B cell (primary cell): ENCODE measurements at regions not wholly inside any gene's neighbourhood (a gene's known extent, or its start where the extent isn't known, plus 50 kb on each side); places are given as distances from the start of the nearest gene placed in this dataset.

Source experiments
- ATAC-seq: fragments of 200-7000 bp; cut with Tn5 transposase; one replicate; pipeline ENCODE4 v1.10.0; 2021; ENCODE audit warnings: low read depth, mild to moderate bottlenecking, moderate number of reproducible peaks, moderate library complexity
- CTCF ChIA-PET: fragments of 350-600 bp; sonication (Branson Sonifier 250); formaldehyde crosslinking; loops from one replicate; lab custom pipeline; 2021; ENCODE audit warnings: antibody characterized with exemption, inconsistent platforms; lab: Charles Lee
- POLR2A ChIA-PET: fragments of 350-600 bp; sonication (Branson Sonifier 250); formaldehyde crosslinking; loops from one replicate; lab custom pipeline; 2021; ENCODE audit warnings: antibody characterized with exemption; lab: Charles Lee
- DNase-seq: peaks from one replicate; pipeline ENCODE4 v3.0.0; 2013
- H2AFZ ChIP-seq: 2 replicates; pipeline ENCODE4 v1.6.1; 2012; ENCODE audit warnings: mild to moderate bottlenecking, low read depth, low read length; ENCODE audit not compliant: insufficient read depth, poor library complexity, severe bottlenecking
- H3K27ac ChIP-seq, 2 donors: 1 replicate in 1 of 2; 2 replicates in 1 of 2; pipeline ENCODE4 v1.5.1; 2012 to 2013; ENCODE audit warnings: low read length in 2 of 2, mild to moderate bottlenecking in 2 of 2, moderate library complexity in 1 of 2
- H3K27me3 ChIP-seq, 4 experiments: fragments of 200-600 bp in 1 of 4; sonication (generic) in 1 of 4; replicated peaks in 1 of 4; 1 replicate in 2 of 4; 2 replicates in 2 of 4; pipeline versions ENCODE4 v1.6.1 to v1.7.0; 2013 to 2016; ENCODE audit warnings: low read length in 3 of 4, mild to moderate bottlenecking in 2 of 4, mixed read lengths in 1 of 4, moderate library complexity in 1 of 4; ENCODE audit not compliant: insufficient read depth in 4 of 4, control insufficient read depth in 3 of 4; ENCODE audit errors: control extremely low read depth in 1 of 4
- H3K36me3 ChIP-seq, 2 experiments: replicated peaks in 1 of 2; 1 replicate in 1 of 2; 2 replicates in 1 of 2; pipeline versions ENCODE4 v1.6.1 to v1.7.1; 2013; ENCODE audit warnings: low read length in 1 of 2; ENCODE audit not compliant: insufficient read depth in 2 of 2, control insufficient read depth in 1 of 2; ENCODE audit errors: control extremely low read depth in 1 of 2, extremely low read depth in 1 of 2
- H3K4me1 ChIP-seq, 2 donors: fragments of 200-600 bp in 1 of 2; sonication (generic) in 1 of 2; 1 replicate in 1 of 2; 2 replicates in 1 of 2; pipeline versions ENCODE4 v1.5.1 to v1.6.1; 2013 to 2017; ENCODE audit warnings: low read length in 2 of 2; ENCODE audit not compliant: control insufficient read depth in 2 of 2, insufficient read depth in 2 of 2
- H3K4me2 ChIP-seq: replicated peaks from 2 replicates; pipeline ENCODE3; 2012; ENCODE audit warnings: mild to moderate bottlenecking, low read depth, low read length; ENCODE audit not compliant: poor library complexity, severe bottlenecking
- H3K4me3 ChIP-seq, 5 experiments: fragments of 200-600 bp in 1 of 5; sonication (generic) in 1 of 5; 1 replicate in 3 of 5; 2 replicates in 2 of 5; pipeline versions ENCODE4 v1.5.1 to v1.7.0; 2011 to 2016; ENCODE audit warnings: low read length in 4 of 5, mild to moderate bottlenecking in 4 of 5, low read depth in 2 of 5, control low read depth in 1 of 5, moderate library complexity in 1 of 5; ENCODE audit not compliant: insufficient read depth in 1 of 5; ENCODE audit errors: control extremely low read depth in 1 of 5, extremely low read depth in 1 of 5
- H3K79me2 ChIP-seq: fragments of 200-600 bp; sonication (generic); one replicate; pipeline ENCODE4 v1.6.0; 2016; ENCODE audit warnings: low read length; ENCODE audit not compliant: control insufficient read depth, insufficient read depth
- H3K9ac ChIP-seq: fragments of 200-600 bp; sonication (generic); 2 replicates; pipeline ENCODE4 v1.6.1; 2017; ENCODE audit warnings: mild to moderate bottlenecking, low read length, moderate library complexity
- H3K9me3 ChIP-seq, 3 donors: one replicate each; pipeline versions ENCODE4 v1.6.1 to v1.7.1; 2013; ENCODE audit warnings: low read length in 2 of 3; ENCODE audit not compliant: control insufficient read depth in 2 of 3, insufficient read depth in 1 of 3; ENCODE audit errors: control extremely low read depth in 1 of 3
- H4K20me1 ChIP-seq: 2 replicates; pipeline ENCODE4 v1.6.0; 2012; ENCODE audit warnings: mild to moderate bottlenecking, low read length; ENCODE audit not compliant: insufficient read depth, control insufficient read depth, poor library complexity, severe bottlenecking
- H3K27ac Mint-ChIP-seq: one replicate; pipeline ENCODE4 v1.8.0; 2021; ENCODE audit warnings: mixed read lengths
- H3K27me3 Mint-ChIP-seq: one replicate; pipeline ENCODE4 v1.8.0; 2021; ENCODE audit warnings: mixed read lengths
- H3K4me1 Mint-ChIP-seq: one replicate; pipeline ENCODE4 v1.8.0; 2021; ENCODE audit warnings: mixed read lengths
- H3K4me3 Mint-ChIP-seq: one replicate; pipeline ENCODE4 v1.8.0; 2021; ENCODE audit warnings: mixed read lengths
- H3K9me3 Mint-ChIP-seq: one replicate; pipeline ENCODE4 v1.8.0; 2022; ENCODE audit warnings: mixed read lengths; ENCODE audit not compliant: insufficient read depth
- EZH2 ChIP-seq: IDR thresholded peaks from 2 replicates; pipeline ENCODE4 v1.6.1; 2012; ENCODE audit warnings: borderline replicate concordance, low read depth, mild to moderate bottlenecking, moderate library complexity, low read length; ENCODE audit not compliant: insufficient read depth, poor library complexity, severe bottlenecking
- WGBS: methylation state at CpG from one replicate; pipeline ENCODE4 v1.1.5; 2013; ENCODE audit warnings: missing lambda C conversion rate; ENCODE audit not compliant: insufficient coverage; 5-methylcytosine and 5-hydroxymethylcytosine counted together
- intact Hi-C: fragments of 100-400 bp; cut with micrococcal nuclease; formaldehyde crosslinking; loops from one replicate; pipeline ENCODE4 v1.10.0; 2022
- TF ChIP-seq, protein P1 (sequence below): fragments of 200-600 bp; IDR thresholded peaks from one replicate; pipeline ENCODE4 v1.8.0; 2022; ENCODE audit warnings: antibody characterized with exemption, mild to moderate bottlenecking

- Histone ChIP-seq H3K36me3 (no peaks in the 10 kb centered on the region), H3K9me3 (peaks cover 2 to 10% (median 6%) of the 10 kb centered on the region in 3 donors), H3K4me2 (no peak overlapping the region), H3K9ac (no peak overlapping the region), H3K27ac (no peak overlapping the region), H3K4me3 (no peak overlapping the region), H3K79me2 (no peaks in the 10 kb centered on the region), H3K4me1 (peaks cover 0 to 5% of the 10 kb centered on the region in 2 donors), H4K20me1 (no peaks in the 10 kb centered on the region), H3K27me3 (no peaks in the 10 kb centered on the region), H2AFZ (no peak overlapping the region)
- Mint-ChIP-seq H3K4me1 (peaks cover 11% of the 10 kb centered on the region), H3K27ac (no peak overlapping the region), H3K4me3 (no peak overlapping the region), H3K27me3 (no peaks in the 10 kb centered on the region), H3K9me3 (peaks cover 11% of the 10 kb centered on the region)
- ATAC-seq (no peak), DNase-seq (no peak)
- CTCF ChIA-PET = interaction anchor here (1.7 kb wide), 1 partner anchor 15 kb away, joined by 4 read pairs; no protein-coding TSS in a partner anchor
- POLR2A ChIA-PET = no interaction called here
- WGBS = no CpG with 5 or more reads among the region's 3 CpGs
- no peak for TF ChIP-seq EZH2
- TF ChIP-seq, protein P1, sequence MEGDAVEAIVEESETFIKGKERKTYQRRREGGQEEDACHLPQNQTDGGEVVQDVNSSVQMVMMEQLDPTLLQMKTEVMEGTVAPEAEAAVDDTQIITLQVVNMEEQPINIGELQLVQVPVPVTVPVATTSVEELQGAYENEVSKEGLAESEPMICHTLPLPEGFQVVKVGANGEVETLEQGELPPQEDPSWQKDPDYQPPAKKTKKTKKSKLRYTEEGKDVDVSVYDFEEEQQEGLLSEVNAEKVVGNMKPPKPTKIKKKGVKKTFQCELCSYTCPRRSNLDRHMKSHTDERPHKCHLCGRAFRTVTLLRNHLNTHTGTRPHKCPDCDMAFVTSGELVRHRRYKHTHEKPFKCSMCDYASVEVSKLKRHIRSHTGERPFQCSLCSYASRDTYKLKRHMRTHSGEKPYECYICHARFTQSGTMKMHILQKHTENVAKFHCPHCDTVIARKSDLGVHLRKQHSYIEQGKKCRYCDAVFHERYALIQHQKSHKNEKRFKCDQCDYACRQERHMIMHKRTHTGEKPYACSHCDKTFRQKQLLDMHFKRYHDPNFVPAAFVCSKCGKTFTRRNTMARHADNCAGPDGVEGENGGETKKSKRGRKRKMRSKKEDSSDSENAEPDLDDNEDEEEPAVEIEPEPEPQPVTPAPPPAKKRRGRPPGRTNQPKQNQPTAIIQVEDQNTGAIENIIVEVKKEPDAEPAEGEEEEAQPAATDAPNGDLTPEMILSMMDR = no peak
- intact Hi-C loops = no loop called here
These were observed 258.8 kb upstream of the GK2 start for GRCh38 chr4:79666875-79667274.

- WGBS = no CpG with 5 or more reads among the region's 1 CpG
- no peaks in the 10 kb centered on the region for H3K36me3 ChIP-seq
- no peak overlapping the region for H3K27ac Mint-ChIP-seq
- ChIA-PET POLR2A (no interaction called here), CTCF (interaction anchor here (1.7 kb wide), 1 partner anchor 14 kb away, joined by 4 read pairs; no protein-coding TSS in a partner anchor)
- peaks cover 2 to 10% (median 5%) of the 10 kb centered on the region in 3 donors for H3K9me3 ChIP-seq
- DNase-seq (no peak), ATAC-seq (no peak)
- H3K27me3 Mint-ChIP-seq = no peaks in the 10 kb centered on the region
- peaks cover 11% of the 10 kb centered on the region for H3K4me1 Mint-ChIP-seq
- no peaks in the 10 kb centered on the region for H3K79me2 ChIP-seq
- H3K27me3 ChIP-seq = no peaks in the 10 kb centered on the region
- no peaks in the 10 kb centered on the region for H4K20me1 ChIP-seq
- no peak overlapping the region for H3K27ac ChIP-seq
- peaks cover 0 to 5% of the 10 kb centered on the region in 2 donors for H3K4me1 ChIP-seq
- H3K4me3 Mint-ChIP-seq = no peak overlapping the region
- no peak overlapping the region for H2AFZ ChIP-seq
- no peak overlapping the region for H3K9ac ChIP-seq
- peaks cover 11% of the 10 kb centered on the region for H3K9me3 Mint-ChIP-seq
- TF ChIP-seq, protein P1 = no peak
- no peak for TF ChIP-seq EZH2
- intact Hi-C loops = no loop called here
- no peak overlapping the region for H3K4me3 ChIP-seq
- no peak overlapping the region for H3K4me2 ChIP-seq
These were observed 258.1 kb upstream of the GK2 start for GRCh38 chr4:79666112-79666511.
